B cell (primary cell): ENCODE measurements at regions not wholly inside any gene's neighbourhood (a gene's known extent, or its start where the extent isn't known, plus 50 kb on each side); places are given as distances from the start of the nearest gene placed in this dataset.

ENCODE experiments used
- EZH2 ChIP-seq: IDR thresholded peaks from 2 replicates; pipeline ENCODE4 v1.6.1; 2012; ENCODE audit warnings: borderline replicate concordance, low read depth, mild to moderate bottlenecking, moderate library complexity, low read length; ENCODE audit not compliant: insufficient read depth, poor library complexity, severe bottlenecking
- TF ChIP-seq, protein P1 (sequence below): fragments of 200-600 bp; IDR thresholded peaks from one replicate; pipeline ENCODE4 v1.8.0; 2022; ENCODE audit warnings: antibody characterized with exemption, mild to moderate bottlenecking

DNA sequence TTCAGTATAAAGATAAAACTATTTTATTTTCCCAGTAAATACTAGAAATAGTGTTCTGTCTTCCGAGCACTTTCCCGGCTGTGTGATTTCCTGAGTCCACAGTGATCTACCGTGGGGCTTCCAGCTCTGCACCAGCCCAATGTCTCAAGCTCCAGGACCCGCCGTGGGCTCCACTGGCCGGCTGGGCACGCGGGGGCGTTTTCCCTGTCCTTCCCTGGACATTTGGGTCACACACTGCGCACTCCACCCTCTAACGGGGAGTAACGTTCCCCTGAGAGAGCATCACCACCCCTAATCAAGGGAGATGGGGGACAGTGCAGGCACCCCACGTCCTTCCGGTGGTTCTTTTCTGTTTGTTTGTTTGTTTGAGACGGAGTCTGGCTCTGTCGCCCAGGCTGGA is 844.6 kb upstream of the FRG1 start:
- TF ChIP-seq, protein P1, sequence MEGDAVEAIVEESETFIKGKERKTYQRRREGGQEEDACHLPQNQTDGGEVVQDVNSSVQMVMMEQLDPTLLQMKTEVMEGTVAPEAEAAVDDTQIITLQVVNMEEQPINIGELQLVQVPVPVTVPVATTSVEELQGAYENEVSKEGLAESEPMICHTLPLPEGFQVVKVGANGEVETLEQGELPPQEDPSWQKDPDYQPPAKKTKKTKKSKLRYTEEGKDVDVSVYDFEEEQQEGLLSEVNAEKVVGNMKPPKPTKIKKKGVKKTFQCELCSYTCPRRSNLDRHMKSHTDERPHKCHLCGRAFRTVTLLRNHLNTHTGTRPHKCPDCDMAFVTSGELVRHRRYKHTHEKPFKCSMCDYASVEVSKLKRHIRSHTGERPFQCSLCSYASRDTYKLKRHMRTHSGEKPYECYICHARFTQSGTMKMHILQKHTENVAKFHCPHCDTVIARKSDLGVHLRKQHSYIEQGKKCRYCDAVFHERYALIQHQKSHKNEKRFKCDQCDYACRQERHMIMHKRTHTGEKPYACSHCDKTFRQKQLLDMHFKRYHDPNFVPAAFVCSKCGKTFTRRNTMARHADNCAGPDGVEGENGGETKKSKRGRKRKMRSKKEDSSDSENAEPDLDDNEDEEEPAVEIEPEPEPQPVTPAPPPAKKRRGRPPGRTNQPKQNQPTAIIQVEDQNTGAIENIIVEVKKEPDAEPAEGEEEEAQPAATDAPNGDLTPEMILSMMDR, result no peak
- no peak for TF ChIP-seq EZH2
